HG02852 (cell line): ENCODE measurements at regions not wholly inside any gene's neighbourhood (a gene's known extent, or its start where the extent isn't known, plus 50 kb on each side); places are given as distances from the start of the nearest gene placed in this dataset.

Experiments used
- ATAC-seq: cut with Tn5 transposase; IDR thresholded peaks from one replicate; pipeline ENCODE4 v1.9.1; 2021; ENCODE audit warnings: mild to moderate bottlenecking, moderate library complexity; ENCODE audit not compliant: unreplicated experiment

GRCh38 chr6:40196135-40196518 lies 261.9 kb upstream of the MOCS1 start:
- no peak for ATAC-seq

- ATAC-seq, result no peak
These were observed 261.3 kb upstream of the MOCS1 start for GRCh38 chr6:40195428-40196134.

- ATAC-seq, result no peak
These were observed 260.3 kb upstream of the MOCS1 start for GRCh38 chr6:40194447-40195170.

DNA sequence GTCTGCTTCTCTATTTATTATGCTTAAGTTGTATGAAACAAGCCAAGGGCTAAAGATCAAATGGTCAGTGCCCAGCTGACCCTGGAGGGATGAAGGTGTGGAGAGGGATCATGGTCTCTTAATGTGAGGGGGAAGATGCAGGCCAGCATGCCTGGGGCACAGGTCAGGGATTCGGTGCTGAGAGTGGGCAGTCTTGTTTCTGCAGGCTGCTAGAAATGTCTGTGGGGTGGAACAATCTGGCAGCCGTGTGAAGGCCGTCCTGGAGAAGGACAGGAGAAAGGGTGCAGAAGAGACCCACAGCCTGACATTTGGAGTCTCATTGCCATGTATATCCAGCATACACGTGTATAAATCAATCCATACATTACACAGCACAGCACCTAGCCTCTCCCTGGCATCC lies 258.3 kb upstream of the MOCS1 start:
- ATAC-seq, result no peak

DNA sequence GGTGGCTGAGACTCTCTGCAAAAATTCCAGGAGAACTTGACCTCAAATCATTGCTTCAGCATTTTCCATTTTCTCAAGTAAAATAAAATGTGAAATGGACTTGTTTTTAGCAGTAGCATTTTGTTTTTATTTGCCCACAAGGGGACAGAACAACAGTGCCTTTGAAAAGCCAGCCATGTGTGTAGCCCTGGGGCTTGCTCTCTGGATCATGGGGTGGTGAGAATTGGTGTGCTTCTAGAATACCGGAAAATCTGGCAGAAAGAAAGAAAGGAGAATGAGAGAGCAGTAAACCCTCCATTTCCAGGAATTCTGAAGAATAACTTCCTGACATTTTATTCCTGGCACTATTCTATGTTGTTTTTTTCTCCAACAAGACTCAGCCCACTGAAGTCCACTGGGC lies 254.7 kb upstream of the MOCS1 start:
- no peak for ATAC-seq

DNA sequence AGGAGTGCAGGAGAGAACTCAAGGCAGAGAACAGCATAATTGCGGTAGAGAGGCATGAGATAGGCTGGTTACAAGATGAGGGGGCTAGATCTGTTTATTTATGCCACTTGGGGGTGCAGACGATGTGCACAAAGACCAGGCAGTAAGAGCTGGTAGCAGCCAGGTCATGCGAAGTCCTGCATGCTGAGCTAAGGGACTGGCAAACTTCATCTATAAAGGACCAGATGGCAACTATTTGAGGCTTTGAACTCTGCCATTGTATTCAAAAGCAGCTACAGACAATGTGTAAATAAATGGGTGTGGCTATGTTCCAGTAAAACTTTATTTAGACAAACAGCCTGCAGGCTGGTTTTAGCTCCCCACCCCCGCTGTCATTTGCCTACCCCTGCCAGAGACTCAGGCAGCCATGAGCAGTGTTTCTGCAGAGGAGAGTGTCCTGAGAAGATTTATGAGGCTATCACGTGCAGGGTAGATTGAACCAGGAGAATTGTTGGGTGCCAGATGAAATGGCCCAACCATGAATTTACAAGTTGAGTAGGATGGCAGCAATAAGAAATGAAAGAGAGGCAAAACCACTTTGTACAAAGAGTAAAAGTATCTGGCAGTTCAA lies 253.4 kb upstream of the MOCS1 start:
- no peak for ATAC-seq

GRCh38 chr6:40185486-40185885 lies 251.2 kb upstream of the MOCS1 start:
- no peak for ATAC-seq

GRCh38 chr6:40183902-40184301 lies 249.6 kb upstream of the MOCS1 start:
- no peak for ATAC-seq

DNA sequence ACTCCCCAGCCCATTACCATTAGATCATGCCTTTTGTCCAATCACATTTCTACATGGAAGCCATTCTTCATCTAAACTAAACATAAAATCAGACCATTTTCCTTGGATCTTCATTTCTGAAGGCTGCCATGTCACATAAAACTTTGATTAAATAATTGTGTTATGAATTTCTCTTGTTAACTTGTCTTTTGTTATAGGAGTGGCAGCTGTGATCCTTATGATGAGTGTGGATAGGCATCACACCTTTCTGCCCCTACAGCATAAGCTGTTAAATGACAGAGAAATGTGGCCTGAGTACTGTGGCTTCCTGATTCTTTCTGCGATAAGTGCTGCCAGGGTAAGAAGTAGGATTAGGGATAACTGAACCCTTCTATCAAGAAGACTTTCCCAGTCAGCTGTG lies 247.1 kb upstream of the MOCS1 start:
- no peak for ATAC-seq

DNA sequence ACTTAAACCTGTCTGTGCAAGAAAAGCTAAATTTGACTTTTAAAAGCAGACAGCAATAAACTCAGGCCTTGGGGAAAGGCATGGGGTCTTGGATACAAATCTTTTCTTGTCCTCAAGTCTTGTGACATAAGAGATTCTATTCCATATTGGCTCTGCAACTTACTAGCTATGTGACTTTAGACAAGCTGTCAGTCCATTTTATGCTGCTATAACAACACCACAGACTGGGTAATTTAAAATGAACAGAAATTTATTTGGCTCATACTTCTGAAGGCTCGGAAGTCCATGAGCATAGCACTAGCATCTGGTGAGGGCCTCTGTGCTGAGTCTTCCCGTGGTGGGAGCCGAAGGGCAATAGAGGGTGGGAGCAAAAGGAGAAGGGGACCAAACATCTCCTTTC lies 246.0 kb upstream of the MOCS1 start:
- ATAC-seq, result no peak

- no peak for ATAC-seq
These were observed 245.2 kb upstream of the MOCS1 start for GRCh38 chr6:40179496-40179895.

DNA sequence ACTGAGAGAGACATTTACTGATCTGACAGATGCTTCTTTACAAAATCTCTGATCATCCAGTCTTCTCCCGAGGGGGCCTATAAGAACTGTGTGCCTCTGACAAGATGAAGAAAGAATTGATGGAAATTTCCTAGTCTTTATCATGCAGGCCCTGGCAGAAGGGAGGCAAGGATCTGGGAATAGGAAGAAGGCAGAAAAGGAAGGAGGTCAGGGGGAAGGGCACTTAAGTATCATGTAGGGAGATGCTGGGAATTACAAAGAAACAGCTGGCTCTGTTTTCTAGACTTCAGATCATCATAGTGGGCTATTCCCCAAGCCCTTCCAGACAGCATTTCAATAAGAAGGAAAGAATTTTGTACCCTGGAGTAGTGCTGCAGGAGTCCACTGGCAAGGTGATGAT lies 243.3 kb upstream of the MOCS1 start:
- no peak for ATAC-seq

GRCh38 chr6:40176152-40176551 lies 241.9 kb upstream of the MOCS1 start:
- no peak for ATAC-seq

- no peak for ATAC-seq
These were observed 238.0 kb upstream of the MOCS1 start for GRCh38 chr6:40172272-40172671.

DNA sequence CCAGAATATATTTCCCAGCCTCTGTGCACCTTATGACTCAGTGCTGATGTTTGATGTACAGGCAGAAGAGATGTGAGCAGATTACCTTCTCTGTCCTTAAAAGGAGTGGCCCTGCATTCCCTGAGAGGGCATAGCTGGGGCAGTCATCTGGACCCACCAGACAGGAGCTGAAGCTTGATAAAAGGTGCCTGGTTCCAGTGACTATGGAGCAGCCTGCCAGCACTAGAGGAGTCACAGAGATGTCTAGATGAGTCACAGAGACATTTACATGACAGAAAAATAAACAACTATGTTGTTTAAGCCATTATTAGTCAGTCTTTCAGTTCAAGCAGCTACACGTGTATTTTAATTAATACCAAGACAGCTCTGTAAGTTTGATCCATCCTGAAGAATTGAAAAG lies 237.1 kb upstream of the MOCS1 start:
- ATAC-seq, result no peak

GRCh38 chr6:40170856-40171255 lies 236.6 kb upstream of the MOCS1 start:
- ATAC-seq, result no peak

- ATAC-seq, result no peak
These were observed 235.6 kb upstream of the MOCS1 start for GRCh38 chr6:40169878-40170277.

GRCh38 chr6:40166963-40167362 lies 232.7 kb upstream of the MOCS1 start:
- no peak for ATAC-seq

DNA sequence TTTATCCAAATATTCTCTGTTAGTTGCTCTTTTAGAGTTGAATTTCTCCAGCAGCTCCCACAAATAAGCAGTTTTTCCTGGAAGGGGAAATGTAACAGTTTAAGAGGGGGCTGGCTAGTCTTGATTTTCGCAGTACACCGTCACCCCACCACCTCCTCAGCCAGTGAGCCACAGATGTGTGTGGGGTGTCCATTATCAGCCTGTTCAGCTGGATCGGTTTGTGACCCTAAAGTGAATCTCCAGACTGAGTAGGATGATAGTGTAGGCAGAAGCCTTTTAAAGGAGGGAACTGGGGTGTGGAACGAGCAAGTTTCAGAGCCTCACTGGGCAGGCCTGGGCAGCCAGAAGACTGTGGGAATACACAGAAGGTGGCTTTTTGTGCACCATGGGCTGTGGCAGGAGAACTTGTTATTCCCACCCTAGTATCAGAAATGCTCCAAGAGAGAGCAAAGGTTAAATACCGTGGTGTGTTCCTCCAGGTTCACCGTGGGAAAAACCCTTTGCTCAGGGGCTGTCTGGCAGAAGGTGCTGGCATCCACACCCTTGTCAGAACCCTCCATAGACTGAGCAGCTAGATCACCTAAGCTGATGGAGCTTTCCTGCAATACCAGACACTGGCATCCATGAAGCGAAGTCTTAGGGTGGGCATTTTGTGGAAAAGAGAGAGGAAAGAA lies 230.9 kb upstream of the MOCS1 start:
- no peak for ATAC-seq

DNA sequence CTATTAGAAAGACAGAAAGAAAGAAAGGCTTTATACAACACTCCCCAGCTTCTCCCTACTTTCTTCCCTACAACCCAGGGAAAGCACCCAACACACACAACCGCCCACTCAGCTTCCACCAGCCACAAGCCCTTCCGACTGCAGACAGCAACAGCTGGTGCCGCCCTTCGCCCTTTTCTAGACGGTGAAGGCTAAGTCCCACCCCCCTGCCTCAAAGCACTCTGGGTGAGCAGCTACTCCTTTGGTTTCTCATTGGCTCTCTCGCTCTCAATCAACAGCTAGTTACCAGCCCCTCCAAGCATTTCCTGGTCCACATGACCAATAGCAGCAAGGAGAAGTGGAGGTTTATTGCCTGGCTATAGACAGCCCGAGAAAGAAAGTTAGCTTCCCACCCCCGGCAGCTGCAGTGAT lies 230.1 kb upstream of the MOCS1 start:
- no peak for ATAC-seq

- no peak for ATAC-seq
These were observed 229.7 kb upstream of the MOCS1 start for GRCh38 chr6:40163924-40164323.

DNA sequence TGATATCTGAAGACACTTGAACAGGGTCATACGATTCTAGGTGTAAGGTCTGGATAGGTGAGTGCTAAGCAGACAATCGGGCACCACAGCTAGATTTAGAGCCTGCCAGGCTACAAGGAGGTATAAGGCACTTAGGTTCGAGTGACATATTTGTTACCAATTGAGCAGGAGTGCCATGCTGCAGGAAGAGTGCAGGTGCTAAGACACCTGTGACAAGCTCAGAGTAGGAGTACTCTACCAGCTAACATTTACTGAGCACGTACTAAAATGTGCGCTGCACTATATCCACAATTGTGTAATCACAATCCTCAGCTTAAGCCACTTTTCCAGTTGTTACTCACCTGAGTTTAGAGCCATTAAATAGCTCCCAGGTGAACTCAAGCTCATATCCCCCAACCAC lies 227.8 kb upstream of the MOCS1 start:
- no peak for ATAC-seq
